Ureter (tissue), 1 donor: ENCODE measurements at regions not wholly inside any gene's neighbourhood (a gene's known extent, or its start where the extent isn't known, plus 50 kb on each side); places are given as distances from the start of the nearest gene placed in this dataset.
"Not testable (repeated sequence)": the region's sequence is repeated elsewhere in the genome, so short reads cannot be mapped to it uniquely, and the experiment has no call there.

Source experiments
- DNase-seq: peaks from one replicate; pipeline ENCODE4 v3.0.0-alpha.2; 2020; ENCODE audit warnings: low spot score
- donor health status: DM: yes; HTN: yes; CAD: no.

- DNase-seq = no peak
These were observed 143.6 kb downstream of the TFAP2B start for GRCh38 chr6:50962213-50962759.

GRCh38 chr6:50963952-50964351 is 145.3 kb downstream of the TFAP2B start:
- no peak for DNase-seq

- DNase-seq = no peak
These were observed 146.8 kb downstream of the TFAP2B start for GRCh38 chr6:50965495-50965894.

GRCh38 chr6:50966532-50966931 is 147.9 kb downstream of the TFAP2B start:
- DNase-seq = no peak

GRCh38 chr6:50966986-50967385 is 148.3 kb downstream of the TFAP2B start:
- DNase-seq = no peak

- DNase-seq = not testable (repeated sequence)
These were observed 149.6 kb downstream of the TFAP2B start for GRCh38 chr6:50968246-50968645.

- no peak for DNase-seq
These were observed 152.2 kb downstream of the TFAP2B start for GRCh38 chr6:50970908-50971307.

- DNase-seq = no peak
These were observed 154.8 kb downstream of the TFAP2B start for GRCh38 chr6:50973464-50973863.

GRCh38 chr6:50974319-50974718 is 155.6 kb downstream of the TFAP2B start:
- no peak for DNase-seq

- no peak for DNase-seq
These were observed 156.5 kb downstream of the TFAP2B start for GRCh38 chr6:50975216-50975615.

GRCh38 chr6:50976907-50977306 is 158.2 kb downstream of the TFAP2B start:
- no peak for DNase-seq

- no peak for DNase-seq
These were observed 159.1 kb downstream of the TFAP2B start for GRCh38 chr6:50977796-50978195.

GRCh38 chr6:50978380-50979170 is 159.9 kb downstream of the TFAP2B start:
- DNase-seq = no peak

GRCh38 chr6:50979171-50979525 is 160.5 kb downstream of the TFAP2B start:
- no peak for DNase-seq

GRCh38 chr6:50984135-50984534 is 165.5 kb downstream of the TFAP2B start:
- no peak for DNase-seq

- DNase-seq = no peak
These were observed 167.6 kb downstream of the TFAP2B start for GRCh38 chr6:50986319-50986718.

- no peak for DNase-seq
These were observed 170.5 kb downstream of the TFAP2B start for GRCh38 chr6:50989123-50989522.

- DNase-seq = no peak
These were observed 172.2 kb downstream of the TFAP2B start for GRCh38 chr6:50990750-50991446.

- no peak for DNase-seq
These were observed 173.6 kb downstream of the TFAP2B start for GRCh38 chr6:50992232-50992631.

GRCh38 chr6:50992704-50993625 is 174.3 kb downstream of the TFAP2B start:
- no peak for DNase-seq

- no peak for DNase-seq
These were observed 175.5 kb downstream of the TFAP2B start for GRCh38 chr6:50993941-50994720.
